GM12878 (cell line): ENCODE measurements at regions not wholly inside any gene's neighbourhood (a gene's known extent, or its start where the extent isn't known, plus 50 kb on each side); places are given as distances from the start of the nearest gene placed in this dataset.

Experiments used
- ATF7 ChIP-seq: fragments of 450-650 bp; IDR thresholded peaks from 2 replicates; pipeline ENCODE4 v1.6.1; 2016; ENCODE audit warnings: low read depth, mild to moderate bottlenecking
- EZH2 ChIP-seq: IDR thresholded peaks from 2 replicates; pipeline ENCODE4 v1.6.1; 2012; ENCODE audit warnings: low read depth, mild to moderate bottlenecking, control low read depth, inconsistent platforms, low read length, borderline replicate concordance; ENCODE audit not compliant: control insufficient read depth
- HDAC2 ChIP-seq: fragments of 200-600 bp; sonication (generic); IDR thresholded peaks from 2 replicates; pipeline ENCODE4 v1.6.1; 2017
- NBN ChIP-seq: fragments of 450-650 bp; IDR thresholded peaks from 2 replicates; pipeline ENCODE4 v1.6.1; 2016
- RFX5 ChIP-seq: IDR thresholded peaks from 2 replicates; pipeline ENCODE4 v1.6.1; 2011; ENCODE audit warnings: low read depth, low read length, improper control_type of control experiment
- SMC3 ChIP-seq: IDR thresholded peaks from 2 replicates; pipeline ENCODE4 v1.6.1; 2011; ENCODE audit warnings: low read length, improper control_type of control experiment, borderline replicate concordance
- ZNF274 ChIP-seq: IDR thresholded peaks from one replicate; pipeline ENCODE4 v1.8.0; 2011; ENCODE audit not compliant: insufficient read length, insufficient read depth
- TF ChIP-seq, protein P1 (sequence below): IDR thresholded peaks from 2 replicates; pipeline ENCODE4 v1.6.1; 2012; ENCODE audit warnings: low read depth, low read length, improper control_type of control experiment
- TF ChIP-seq, protein P2 (sequence below), 3 experiments: IDR thresholded peaks in 2 of 3; conservative IDR thresholded peaks in 1 of 3; 2 replicates each; pipeline ENCODE4 v1.5.1; 2011; ENCODE audit warnings: low read depth in 3 of 3, low read length in 3 of 3, mild to moderate bottlenecking in 3 of 3, control low read depth in 2 of 3, moderate library complexity in 2 of 3, inconsistent platforms in 1 of 3, mixed read lengths in 1 of 3; ENCODE audit not compliant: control insufficient read depth in 2 of 3, insufficient read depth in 1 of 3; ENCODE audit errors: extremely low read depth in 1 of 3
- TF ChIP-seq, protein P3 (sequence below): IDR thresholded peaks from 2 replicates; pipeline ENCODE4 v1.6.1; 2012; ENCODE audit warnings: low read depth, low read length, improper control_type of control experiment

DNA sequence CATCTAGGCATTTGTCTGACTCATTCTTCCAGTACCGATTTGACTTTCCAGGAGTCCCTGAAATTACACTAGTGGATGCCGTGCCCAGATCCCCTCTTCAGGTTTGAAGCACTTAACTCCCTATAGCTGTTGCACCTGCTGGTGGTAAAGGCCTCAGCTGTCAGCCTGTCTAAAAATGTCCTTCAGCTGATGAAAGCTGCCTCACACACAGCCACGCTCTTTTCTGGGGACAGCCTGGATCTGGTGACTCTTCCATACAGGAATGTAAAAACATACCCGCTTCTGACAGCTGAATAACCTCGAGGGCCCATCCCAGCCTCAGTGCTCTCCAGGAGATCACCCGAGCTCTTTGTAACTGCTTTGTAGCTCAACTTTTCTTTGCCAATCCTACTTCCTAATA lies 534.1 kb upstream of the GRM7 start:
- TF ChIP-seq HDAC2: no peak
- no peak for TF ChIP-seq SMC3
- TF ChIP-seq, protein P1, sequence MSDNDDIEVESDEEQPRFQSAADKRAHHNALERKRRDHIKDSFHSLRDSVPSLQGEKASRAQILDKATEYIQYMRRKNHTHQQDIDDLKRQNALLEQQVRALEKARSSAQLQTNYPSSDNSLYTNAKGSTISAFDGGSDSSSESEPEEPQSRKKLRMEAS: no peak
- TF ChIP-seq RFX5: no peak
- TF ChIP-seq, protein P2, sequence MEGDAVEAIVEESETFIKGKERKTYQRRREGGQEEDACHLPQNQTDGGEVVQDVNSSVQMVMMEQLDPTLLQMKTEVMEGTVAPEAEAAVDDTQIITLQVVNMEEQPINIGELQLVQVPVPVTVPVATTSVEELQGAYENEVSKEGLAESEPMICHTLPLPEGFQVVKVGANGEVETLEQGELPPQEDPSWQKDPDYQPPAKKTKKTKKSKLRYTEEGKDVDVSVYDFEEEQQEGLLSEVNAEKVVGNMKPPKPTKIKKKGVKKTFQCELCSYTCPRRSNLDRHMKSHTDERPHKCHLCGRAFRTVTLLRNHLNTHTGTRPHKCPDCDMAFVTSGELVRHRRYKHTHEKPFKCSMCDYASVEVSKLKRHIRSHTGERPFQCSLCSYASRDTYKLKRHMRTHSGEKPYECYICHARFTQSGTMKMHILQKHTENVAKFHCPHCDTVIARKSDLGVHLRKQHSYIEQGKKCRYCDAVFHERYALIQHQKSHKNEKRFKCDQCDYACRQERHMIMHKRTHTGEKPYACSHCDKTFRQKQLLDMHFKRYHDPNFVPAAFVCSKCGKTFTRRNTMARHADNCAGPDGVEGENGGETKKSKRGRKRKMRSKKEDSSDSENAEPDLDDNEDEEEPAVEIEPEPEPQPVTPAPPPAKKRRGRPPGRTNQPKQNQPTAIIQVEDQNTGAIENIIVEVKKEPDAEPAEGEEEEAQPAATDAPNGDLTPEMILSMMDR (IDR thresholded peaks at IDR 0.05 in 2 of 3, conservative IDR thresholded peaks at IDR 0.05 in 1 of 3; ENCODE audit: control insufficient read depth in 2 of 3, extremely low read depth in 1 of 3, insufficient read depth in 1 of 3, low read depth in 3 of 3, low read length in 3 of 3): no peak
- TF ChIP-seq, protein P3, sequence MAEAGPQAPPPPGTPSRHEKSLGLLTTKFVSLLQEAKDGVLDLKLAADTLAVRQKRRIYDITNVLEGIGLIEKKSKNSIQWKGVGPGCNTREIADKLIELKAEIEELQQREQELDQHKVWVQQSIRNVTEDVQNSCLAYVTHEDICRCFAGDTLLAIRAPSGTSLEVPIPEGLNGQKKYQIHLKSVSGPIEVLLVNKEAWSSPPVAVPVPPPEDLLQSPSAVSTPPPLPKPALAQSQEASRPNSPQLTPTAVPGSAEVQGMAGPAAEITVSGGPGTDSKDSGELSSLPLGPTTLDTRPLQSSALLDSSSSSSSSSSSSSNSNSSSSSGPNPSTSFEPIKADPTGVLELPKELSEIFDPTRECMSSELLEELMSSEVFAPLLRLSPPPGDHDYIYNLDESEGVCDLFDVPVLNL: no peak
- no peak for TF ChIP-seq ZNF274
- TF ChIP-seq NBN: no peak
- no peak for TF ChIP-seq EZH2
- no peak for TF ChIP-seq ATF7
